ENCODE measurements at regions not wholly inside any gene's neighbourhood (a gene's known extent, or its start where the extent isn't known, plus 50 kb on each side); places are given as distances from the start of the nearest gene placed in this dataset.

GRCh38 chrX:95693365-95693764, 991.3 kb upstream of the DIAPH2 start:
- Histone ChIP-seq H3K9me3 (ENCODE audit: severe bottlenecking) (no peaks in the 10 kb centered on the region), H3K4me3 (ENCODE audit: low read depth, low read length) (no peak overlapping the region), H3K36me3 (no peaks in the 10 kb centered on the region), H3K27ac (no peak overlapping the region), H3K27me3 (ENCODE audit: insufficient read depth, low read depth, severe bottlenecking) (peaks cover 9% of the 10 kb centered on the region)
- TF ChIP-seq, protein P1, sequence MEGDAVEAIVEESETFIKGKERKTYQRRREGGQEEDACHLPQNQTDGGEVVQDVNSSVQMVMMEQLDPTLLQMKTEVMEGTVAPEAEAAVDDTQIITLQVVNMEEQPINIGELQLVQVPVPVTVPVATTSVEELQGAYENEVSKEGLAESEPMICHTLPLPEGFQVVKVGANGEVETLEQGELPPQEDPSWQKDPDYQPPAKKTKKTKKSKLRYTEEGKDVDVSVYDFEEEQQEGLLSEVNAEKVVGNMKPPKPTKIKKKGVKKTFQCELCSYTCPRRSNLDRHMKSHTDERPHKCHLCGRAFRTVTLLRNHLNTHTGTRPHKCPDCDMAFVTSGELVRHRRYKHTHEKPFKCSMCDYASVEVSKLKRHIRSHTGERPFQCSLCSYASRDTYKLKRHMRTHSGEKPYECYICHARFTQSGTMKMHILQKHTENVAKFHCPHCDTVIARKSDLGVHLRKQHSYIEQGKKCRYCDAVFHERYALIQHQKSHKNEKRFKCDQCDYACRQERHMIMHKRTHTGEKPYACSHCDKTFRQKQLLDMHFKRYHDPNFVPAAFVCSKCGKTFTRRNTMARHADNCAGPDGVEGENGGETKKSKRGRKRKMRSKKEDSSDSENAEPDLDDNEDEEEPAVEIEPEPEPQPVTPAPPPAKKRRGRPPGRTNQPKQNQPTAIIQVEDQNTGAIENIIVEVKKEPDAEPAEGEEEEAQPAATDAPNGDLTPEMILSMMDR (IDR thresholded peaks at IDR 0.05; ENCODE audit: low read depth, low read length) = no peak
- no peak for DNase-seq

GRCh38 chrX:95703696-95704095, 980.9 kb upstream of the DIAPH2 start:
- Histone ChIP-seq H3K4me3 (ENCODE audit: low read depth, low read length) (no peak overlapping the region), H3K27ac (no peak overlapping the region), H3K36me3 (no peaks in the 10 kb centered on the region), H3K9me3 (ENCODE audit: severe bottlenecking) (no peaks in the 10 kb centered on the region), H3K27me3 (ENCODE audit: insufficient read depth, low read depth, severe bottlenecking) (peaks cover 14% of the 10 kb centered on the region)
- DNase-seq = no peak
- TF ChIP-seq, protein P1 (IDR thresholded peaks at IDR 0.05; ENCODE audit: low read depth, low read length) = no peak

GRCh38 chrX:95716841-95717240, 967.8 kb upstream of the DIAPH2 start:
- H3K27ac ChIP-seq = no peak overlapping the region
- DNase-seq = no peak
- H3K9me3 ChIP-seq (ENCODE audit: severe bottlenecking) = no peaks in the 10 kb centered on the region
- H3K27me3 ChIP-seq (ENCODE audit: insufficient read depth, low read depth, severe bottlenecking) = peaks cover 6% of the 10 kb centered on the region
- TF ChIP-seq, protein P1 (IDR thresholded peaks at IDR 0.05; ENCODE audit: low read depth, low read length) = no peak
- no peaks in the 10 kb centered on the region for H3K36me3 ChIP-seq
- H3K4me3 ChIP-seq (ENCODE audit: low read depth, low read length) = no peak overlapping the region

GRCh38 chrX:95718746-95719145, 965.9 kb upstream of the DIAPH2 start:
- Histone ChIP-seq H3K27ac (no peak overlapping the region), H3K9me3 (ENCODE audit: severe bottlenecking) (no peaks in the 10 kb centered on the region), H3K36me3 (no peaks in the 10 kb centered on the region), H3K4me3 (ENCODE audit: low read depth, low read length) (no peak overlapping the region), H3K27me3 (ENCODE audit: insufficient read depth, low read depth, severe bottlenecking) (peaks cover 9% of the 10 kb centered on the region)
- TF ChIP-seq, protein P1 (IDR thresholded peaks at IDR 0.05; ENCODE audit: low read depth, low read length) = no peak
- DNase-seq = no peak

DNA sequence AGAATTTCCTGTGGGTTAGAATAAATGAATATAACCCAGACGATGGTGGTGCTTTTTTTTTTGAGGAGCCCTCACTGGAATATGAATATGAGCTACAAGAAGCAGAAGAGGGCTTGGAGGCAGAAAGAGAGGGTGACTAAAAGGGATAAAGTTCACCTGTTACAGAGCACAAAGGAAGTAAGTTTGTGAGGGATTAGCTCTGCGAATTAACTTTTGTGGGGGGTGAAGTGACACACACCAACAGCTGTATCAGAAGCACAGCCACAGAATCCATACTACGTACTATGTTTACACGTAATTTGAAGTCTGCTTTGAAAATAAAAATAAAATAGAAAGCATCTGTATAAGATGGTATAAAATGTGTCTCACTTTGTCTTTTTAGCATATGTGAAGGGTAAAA, 963.6 kb upstream of the DIAPH2 start:
- TF ChIP-seq, protein P1 (IDR thresholded peaks at IDR 0.05; ENCODE audit: low read depth, low read length) = no peak
- H3K36me3 ChIP-seq = no peaks in the 10 kb centered on the region

DNA sequence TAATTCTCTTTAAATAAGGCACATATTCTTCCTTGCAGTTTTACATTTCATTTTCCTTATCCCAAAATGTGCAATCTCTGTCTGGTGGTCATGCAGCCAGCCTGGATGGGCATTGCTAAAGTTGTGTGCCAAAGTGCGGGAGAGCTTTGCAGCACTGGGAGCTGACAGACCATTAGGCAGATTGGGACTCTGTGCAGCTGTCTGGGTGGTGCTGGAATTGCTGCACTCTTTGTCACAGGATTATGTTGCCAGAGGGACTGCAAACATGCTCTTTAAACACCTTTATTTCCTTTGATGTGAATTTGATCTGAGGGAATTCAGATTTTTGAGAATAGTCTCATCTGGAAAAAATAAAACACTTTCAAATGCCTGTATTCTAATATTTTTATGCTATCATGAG, 956.2 kb upstream of the DIAPH2 start:
- DNase-seq = no peak
- Histone ChIP-seq H3K4me3 (ENCODE audit: low read depth, low read length) (no peak overlapping the region), H3K36me3 (no peaks in the 10 kb centered on the region), H3K27ac (no peak overlapping the region), H3K9me3 (ENCODE audit: severe bottlenecking) (no peaks in the 10 kb centered on the region), H3K27me3 (ENCODE audit: insufficient read depth, low read depth, severe bottlenecking) (peaks cover 46% of the 10 kb centered on the region)
- TF ChIP-seq, protein P1 (IDR thresholded peaks at IDR 0.05; ENCODE audit: low read depth, low read length) = no peak

More for the DNA sequence above, 963.6 kb upstream of the DIAPH2 start:
- Histone ChIP-seq H3K27ac (no peak overlapping the region), H3K4me3 (ENCODE audit: low read depth, low read length) (no peak overlapping the region), H3K9me3 (ENCODE audit: severe bottlenecking) (no peaks in the 10 kb centered on the region), H3K27me3 (ENCODE audit: insufficient read depth, low read depth, severe bottlenecking) (peaks cover 26% of the 10 kb centered on the region)
- DNase-seq = no peak
